Testis (tissue), 2 donors: ENCODE measurements at regions not wholly inside any gene's neighbourhood (a gene's known extent, or its start where the extent isn't known, plus 50 kb on each side); places are given as distances from the start of the nearest gene placed in this dataset.

ENCODE experiments used
- DNase-seq: peaks from one replicate; pipeline ENCODE4 v3.0.0-alpha.2; 2019
- H3K27ac ChIP-seq, 2 donors: fragments of 200-600 bp; sonication (generic); one replicate each; pipeline ENCODE4 v1.5.1; 2019
- H3K27me3 ChIP-seq: fragments of 200-600 bp; sonication (generic); one replicate; pipeline ENCODE4 v1.5.1; 2019
- H3K36me3 ChIP-seq: fragments of 200-600 bp; sonication (generic); one replicate; pipeline ENCODE4 v1.5.1; 2017; ENCODE audit warnings: low read depth; ENCODE audit errors: missing control alignments
- H3K4me1 ChIP-seq: fragments of 200-600 bp; sonication (generic); one replicate; pipeline ENCODE4 v1.5.1; 2019
- H3K4me3 ChIP-seq, 2 donors: fragments of 200-600 bp; sonication (generic); one replicate each; pipeline ENCODE4 v1.5.1; 2017 to 2019
- H3K9me3 ChIP-seq: fragments of 200-600 bp; sonication (generic); one replicate; pipeline ENCODE4 v1.5.1; 2017
- POLR2A ChIP-seq: fragments of 450-650 bp; IDR thresholded peaks from one replicate; pipeline ENCODE4 v1.6.1; 2017; ENCODE audit warnings: antibody characterized with exemption, mild to moderate bottlenecking, moderate library complexity
- WGBS, 2 donors: methylation state at CpG; one replicate each; pipeline ENCODE4 v1.1.5; 2018; 5-methylcytosine and 5-hydroxymethylcytosine counted together
- intact Hi-C: fragments of 100-400 bp; cut with DNase I; formaldehyde crosslinking; loops from one replicate; pipeline ENCODE4 v1.15.1; 2023; ENCODE audit warnings: low total_unique reads
- TF ChIP-seq, protein P1 (sequence below), 3 experiments: fragments of 450-650 bp in 2 of 3; fragments of 200-600 bp in 1 of 3; sonication (generic) in 1 of 3; IDR thresholded peaks; one replicate each; pipeline ENCODE4 v1.5.1; 2016 to 2019; ENCODE audit warnings: antibody characterized with exemption in 3 of 3, mild to moderate bottlenecking in 2 of 3, moderate library complexity in 1 of 3

DNA sequence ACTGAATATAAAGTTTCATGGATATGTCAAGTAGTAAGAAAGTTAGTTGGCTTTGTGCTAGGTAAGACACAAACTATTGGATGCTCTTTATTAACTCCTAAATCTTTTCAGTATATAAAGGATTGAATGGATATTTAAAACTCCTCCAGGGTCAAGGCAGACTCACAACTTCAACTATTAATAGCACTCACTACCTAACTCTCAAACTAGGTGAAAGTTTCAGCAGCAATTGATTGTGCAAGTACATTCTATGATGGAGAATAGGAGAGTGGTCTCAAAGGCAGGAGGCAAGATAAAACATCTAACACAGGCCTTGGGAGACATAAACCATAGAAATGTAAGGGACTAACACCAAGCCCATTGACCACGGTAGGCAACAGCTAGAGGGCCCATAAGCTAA lies 328.9 kb upstream of the CHAC2 start:
- H3K4me3 ChIP-seq, result no peak overlapping the region
- no peak for TF ChIP-seq POLR2A
- TF ChIP-seq, protein P1, sequence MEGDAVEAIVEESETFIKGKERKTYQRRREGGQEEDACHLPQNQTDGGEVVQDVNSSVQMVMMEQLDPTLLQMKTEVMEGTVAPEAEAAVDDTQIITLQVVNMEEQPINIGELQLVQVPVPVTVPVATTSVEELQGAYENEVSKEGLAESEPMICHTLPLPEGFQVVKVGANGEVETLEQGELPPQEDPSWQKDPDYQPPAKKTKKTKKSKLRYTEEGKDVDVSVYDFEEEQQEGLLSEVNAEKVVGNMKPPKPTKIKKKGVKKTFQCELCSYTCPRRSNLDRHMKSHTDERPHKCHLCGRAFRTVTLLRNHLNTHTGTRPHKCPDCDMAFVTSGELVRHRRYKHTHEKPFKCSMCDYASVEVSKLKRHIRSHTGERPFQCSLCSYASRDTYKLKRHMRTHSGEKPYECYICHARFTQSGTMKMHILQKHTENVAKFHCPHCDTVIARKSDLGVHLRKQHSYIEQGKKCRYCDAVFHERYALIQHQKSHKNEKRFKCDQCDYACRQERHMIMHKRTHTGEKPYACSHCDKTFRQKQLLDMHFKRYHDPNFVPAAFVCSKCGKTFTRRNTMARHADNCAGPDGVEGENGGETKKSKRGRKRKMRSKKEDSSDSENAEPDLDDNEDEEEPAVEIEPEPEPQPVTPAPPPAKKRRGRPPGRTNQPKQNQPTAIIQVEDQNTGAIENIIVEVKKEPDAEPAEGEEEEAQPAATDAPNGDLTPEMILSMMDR (IDR thresholded peaks at IDR 0.05), result no peak
- WGBS, 2 donors, result 94 to 96% methylated on average over 1 of the region's 1 CpG

DNA sequence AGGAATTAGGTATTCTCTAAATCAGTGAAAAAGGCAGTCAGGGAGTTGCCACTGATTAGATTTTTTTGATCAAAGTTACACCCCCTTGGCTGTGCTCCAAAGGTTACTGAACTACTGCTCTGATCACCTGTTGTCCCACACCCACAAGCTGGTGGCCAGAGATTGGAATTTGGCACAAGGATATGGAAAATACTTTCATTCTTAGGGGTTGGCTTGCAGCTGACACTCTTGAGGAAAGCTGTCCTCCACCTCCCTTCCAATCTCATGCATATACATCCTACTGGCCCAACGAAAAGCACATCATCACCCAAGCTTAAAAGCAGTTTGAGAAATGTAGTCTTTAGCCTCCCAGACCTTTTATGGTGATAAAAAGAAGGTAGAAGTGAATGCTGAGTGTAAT lies 329.5 kb upstream of the CHAC2 start:
- Histone ChIP-seq H3K36me3 (no peaks in the 10 kb centered on the region), H3K9me3 (no peaks in the 10 kb centered on the region), H3K27ac (no peak overlapping the region), H3K27me3 (no peaks in the 10 kb centered on the region), H3K4me3 (no peak overlapping the region), H3K4me1 (no peaks in the 10 kb centered on the region)
- 72 to 73% methylated on average over 1 of the region's 1 CpG for WGBS, 2 donors
- TF ChIP-seq POLR2A, result no peak
- TF ChIP-seq, protein P1 (IDR thresholded peaks at IDR 0.05), result no peak
- no peak for DNase-seq
- intact Hi-C loops, result no loop called here

More for the DNA sequence above, 328.9 kb upstream of the CHAC2 start:
- H3K36me3 ChIP-seq, result no peaks in the 10 kb centered on the region
- DNase-seq, result no peak
- H3K9me3 ChIP-seq, result no peaks in the 10 kb centered on the region
- H3K27ac ChIP-seq, result no peak overlapping the region
- intact Hi-C loops, result no loop called here
- H3K27me3 ChIP-seq, result no peaks in the 10 kb centered on the region
- no peaks in the 10 kb centered on the region for H3K4me1 ChIP-seq

DNA sequence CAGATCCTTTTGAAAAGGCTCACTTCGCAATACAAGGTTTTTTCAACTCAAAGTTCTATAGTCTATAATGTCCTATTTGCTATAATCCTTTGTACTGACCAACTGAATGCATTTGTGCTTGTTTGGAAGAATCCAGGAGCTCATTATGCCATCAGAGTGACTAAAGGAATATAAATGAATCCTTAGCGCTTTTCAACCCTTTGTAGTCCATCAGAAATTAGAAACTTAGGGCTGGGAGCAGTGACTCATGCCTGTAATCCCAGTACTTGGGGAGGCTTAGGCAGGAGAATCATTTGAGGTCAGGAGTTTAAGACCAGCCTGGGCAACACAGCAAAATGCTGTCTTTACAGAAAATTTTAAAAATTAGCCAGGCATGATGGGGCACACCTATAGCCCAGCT lies 330.2 kb upstream of the CHAC2 start:
- no peaks in the 10 kb centered on the region for H3K36me3 ChIP-seq
- no peaks in the 10 kb centered on the region for H3K9me3 ChIP-seq
- intact Hi-C loops, result no loop called here
- no peak overlapping the region for H3K4me3 ChIP-seq
- TF ChIP-seq, protein P1 (IDR thresholded peaks at IDR 0.05), result no peak
- TF ChIP-seq POLR2A, result no peak
- H3K27ac ChIP-seq, result no peak overlapping the region
- no peaks in the 10 kb centered on the region for H3K27me3 ChIP-seq
- DNase-seq, result no peak
- WGBS, 2 donors, result 92 to 96% methylated on average over 2 of the region's 2 CpGs
- H3K4me1 ChIP-seq, result no peaks in the 10 kb centered on the region

DNA sequence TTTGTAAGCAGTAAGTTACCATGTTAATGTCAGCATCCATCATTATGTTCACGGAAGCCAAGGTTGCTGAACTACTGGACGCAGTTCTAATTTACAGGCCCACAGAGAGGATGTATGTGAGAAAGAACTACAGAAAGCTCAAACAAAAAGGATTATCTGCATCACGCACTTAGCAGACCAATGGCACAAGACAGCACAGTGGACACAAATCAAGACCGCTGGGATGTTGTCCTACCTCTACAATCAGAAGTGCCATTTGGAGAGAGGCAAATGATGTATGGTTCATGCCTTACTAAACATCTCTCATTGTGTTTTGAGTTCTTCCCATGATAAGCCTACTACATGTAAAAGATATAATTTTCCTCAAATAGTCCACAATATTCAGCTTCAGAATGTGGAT lies 330.7 kb upstream of the CHAC2 start:
- H3K4me1 ChIP-seq, result no peaks in the 10 kb centered on the region
- H3K9me3 ChIP-seq, result no peaks in the 10 kb centered on the region
- no peaks in the 10 kb centered on the region for H3K27me3 ChIP-seq
- H3K36me3 ChIP-seq, result no peaks in the 10 kb centered on the region
- intact Hi-C loops, result no loop called here
- H3K4me3 ChIP-seq, result no peak overlapping the region
- DNase-seq, result no peak
- TF ChIP-seq POLR2A, result no peak
- TF ChIP-seq, protein P1 (IDR thresholded peaks at IDR 0.05), result no peak
- 93 to 94% methylated on average over 4 of the region's 4 CpGs for WGBS, 2 donors
- H3K27ac ChIP-seq, result no peak overlapping the region

DNA sequence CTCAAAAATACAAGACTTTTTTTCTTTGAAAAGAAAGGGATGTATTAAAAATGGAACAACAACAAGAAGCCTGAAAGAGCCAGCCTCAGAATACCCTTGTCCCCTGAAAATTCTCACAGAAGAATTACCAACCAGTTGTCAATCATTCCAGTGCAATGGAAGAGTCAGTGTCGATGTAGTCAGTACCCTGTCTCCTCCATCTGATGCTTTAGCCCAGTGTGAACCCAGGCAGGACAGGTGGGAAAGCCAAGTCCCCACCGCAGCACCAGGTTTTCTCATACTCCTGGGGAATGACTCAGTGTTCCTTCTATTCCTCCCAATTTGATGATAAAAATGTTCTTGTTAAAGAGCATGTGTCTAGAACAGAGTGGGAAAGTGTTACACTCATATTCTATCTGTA lies 332.0 kb upstream of the CHAC2 start:
- 65 to 75% methylated on average over 2 of the region's 2 CpGs for WGBS, 2 donors
- intact Hi-C loops, result no loop called here

More for the DNA sequence above, 332.0 kb upstream of the CHAC2 start:
- Histone ChIP-seq H3K9me3 (no peaks in the 10 kb centered on the region), H3K27me3 (no peaks in the 10 kb centered on the region), H3K36me3 (no peaks in the 10 kb centered on the region), H3K4me3 (no peak overlapping the region), H3K4me1 (no peaks in the 10 kb centered on the region), H3K27ac (no peak overlapping the region)
- no peak for DNase-seq
- TF ChIP-seq, protein P1 (IDR thresholded peaks at IDR 0.05), result no peak
- TF ChIP-seq POLR2A, result no peak
